CD14-positive monocyte (primary cell): ENCODE measurements at regions not wholly inside any gene's neighbourhood (a gene's known extent, or its start where the extent isn't known, plus 50 kb on each side); places are given as distances from the start of the nearest gene placed in this dataset.

Source experiments
- DNase-seq, 3 donors: peaks; one replicate each; pipeline ENCODE4 v3.0.0-alpha.2; 2011 to 2022
- H2AFZ ChIP-seq: 2 replicates; pipeline ENCODE4 v1.6.0; 2012; ENCODE audit warnings: mild to moderate bottlenecking, low read depth, low read length, inconsistent platforms; ENCODE audit not compliant: insufficient read depth, poor library complexity, severe bottlenecking
- H3K27ac ChIP-seq, 2 donors: 1 replicate in 1 of 2; 2 replicates in 1 of 2; pipeline ENCODE4 v1.5.1; 2012 to 2013; ENCODE audit warnings: low read length in 2 of 2, control low read depth in 1 of 2, inconsistent platforms in 1 of 2, low read depth in 1 of 2, mild to moderate bottlenecking in 1 of 2
- H3K27me3 ChIP-seq, 2 donors: one replicate each; pipeline versions ENCODE4 v1.6.0 to v1.6.1; 2011 to 2013; ENCODE audit warnings: low read length in 2 of 2; ENCODE audit not compliant: control insufficient read depth in 2 of 2, insufficient read depth in 2 of 2
- H3K36me3 ChIP-seq, 2 donors: replicated peaks in 1 of 2; 1 replicate in 1 of 2; 2 replicates in 1 of 2; pipeline versions ENCODE4 v1.5.1 to v1.6.1; 2012 to 2013; ENCODE audit warnings: low read length in 2 of 2, control low read depth in 1 of 2, inconsistent platforms in 1 of 2, mild to moderate bottlenecking in 1 of 2; ENCODE audit not compliant: insufficient read depth in 2 of 2, control insufficient read depth in 1 of 2
- H3K4me1 ChIP-seq, 2 donors: 1 replicate in 1 of 2; 2 replicates in 1 of 2; pipeline versions ENCODE4 v1.5.1 to v1.6.1; 2012 to 2013; ENCODE audit warnings: low read length in 2 of 2, control low read depth in 1 of 2, inconsistent platforms in 1 of 2, mild to moderate bottlenecking in 1 of 2, moderate library complexity in 1 of 2; ENCODE audit not compliant: insufficient read depth in 2 of 2, control insufficient read depth in 1 of 2
- H3K4me2 ChIP-seq: replicated peaks from 2 replicates; pipeline ENCODE3; 2012; ENCODE audit warnings: low read length, moderate library complexity, mild to moderate bottlenecking; ENCODE audit not compliant: poor library complexity, severe bottlenecking; ENCODE audit errors: extremely low read depth
- H3K4me3 ChIP-seq, 3 experiments: fragments of 200-600 bp in 1 of 3; sonication (generic) in 1 of 3; replicated peaks in 1 of 3; 1 replicate in 2 of 3; 2 replicates in 1 of 3; pipeline ENCODE4 v1.5.1; 2011 to 2013; ENCODE audit warnings: low read length in 3 of 3, mild to moderate bottlenecking in 3 of 3, control low read depth in 2 of 3, low read depth in 2 of 3, inconsistent platforms in 1 of 3, moderate library complexity in 1 of 3
- H3K79me2 ChIP-seq: 2 replicates; pipeline ENCODE4 v1.6.0; 2012; ENCODE audit warnings: mild to moderate bottlenecking, control low read depth, inconsistent platforms, low read length, moderate library complexity; ENCODE audit not compliant: insufficient read depth
- H3K9ac ChIP-seq: 2 replicates; pipeline ENCODE4 v1.6.0; 2017; ENCODE audit warnings: low read length, mild to moderate bottlenecking; ENCODE audit not compliant: insufficient read depth, poor library complexity, severe bottlenecking
- H3K9me3 ChIP-seq, 2 donors: replicated peaks in 1 of 2; 1 replicate in 1 of 2; 2 replicates in 1 of 2; pipeline versions ENCODE4 v1.5.1 to v1.6.1; 2012 to 2013; ENCODE audit warnings: low read length in 2 of 2, control low read depth in 1 of 2; ENCODE audit not compliant: control insufficient read depth in 1 of 2, insufficient read depth in 1 of 2
- H4K20me1 ChIP-seq: 2 replicates; pipeline ENCODE4 v1.6.0; 2012; ENCODE audit warnings: mild to moderate bottlenecking, low read length, control low read depth, moderate library complexity; ENCODE audit not compliant: insufficient read depth
- H3K27ac Mint-ChIP-seq, 7 donors: one replicate each; pipeline ENCODE4 v1.8.0; 2020; ENCODE audit warnings: mild to moderate bottlenecking in 7 of 7, mixed read lengths in 7 of 7, moderate library complexity in 6 of 7, inconsistent platforms in 2 of 7
- H3K27me3 Mint-ChIP-seq, 3 donors: one replicate each; pipeline ENCODE4 v1.8.0; 2021 to 2022; ENCODE audit warnings: low read depth in 3 of 3, mild to moderate bottlenecking in 3 of 3, mixed read lengths in 3 of 3, moderate library complexity in 3 of 3, inconsistent platforms in 1 of 3
- H3K36me3 Mint-ChIP-seq, 2 donors: one replicate each; pipeline ENCODE4 v1.8.0; 2020; ENCODE audit warnings: mixed read lengths in 2 of 2, inconsistent platforms in 1 of 2, mild to moderate bottlenecking in 1 of 2
- H3K4me1 Mint-ChIP-seq: one replicate; pipeline ENCODE4 v1.8.0; 2020; ENCODE audit warnings: mild to moderate bottlenecking, mixed read lengths
- H3K4me3 Mint-ChIP-seq, 2 donors: one replicate each; pipeline ENCODE4 v1.8.0; 2020; ENCODE audit warnings: mild to moderate bottlenecking in 2 of 2, mixed read lengths in 2 of 2, moderate library complexity in 1 of 2
- H3K9me3 Mint-ChIP-seq, 7 donors: one replicate each; pipeline ENCODE4 v1.8.0; 2020 to 2022; ENCODE audit warnings: mixed read lengths in 7 of 7, mild to moderate bottlenecking in 6 of 7, moderate library complexity in 6 of 7, inconsistent platforms in 2 of 7
- WGBS: methylation state at CpG from one replicate; pipeline ENCODE4 v1.1.5; 2013; ENCODE audit warnings: missing lambda C conversion rate; ENCODE audit not compliant: insufficient coverage; 5-methylcytosine and 5-hydroxymethylcytosine counted together
- intact Hi-C, 2 donors: fragments of 100-400 bp; cut with micrococcal nuclease; formaldehyde crosslinking; loops; one replicate each; pipeline versions ENCODE4 v1.15.0 to v1.15.1; 2023
- TF ChIP-seq, protein P1 (sequence below): fragments of 200-600 bp; IDR thresholded peaks from one replicate; pipeline ENCODE4 v1.8.0; 2022; ENCODE audit warnings: antibody characterized with exemption, mild to moderate bottlenecking

DNA sequence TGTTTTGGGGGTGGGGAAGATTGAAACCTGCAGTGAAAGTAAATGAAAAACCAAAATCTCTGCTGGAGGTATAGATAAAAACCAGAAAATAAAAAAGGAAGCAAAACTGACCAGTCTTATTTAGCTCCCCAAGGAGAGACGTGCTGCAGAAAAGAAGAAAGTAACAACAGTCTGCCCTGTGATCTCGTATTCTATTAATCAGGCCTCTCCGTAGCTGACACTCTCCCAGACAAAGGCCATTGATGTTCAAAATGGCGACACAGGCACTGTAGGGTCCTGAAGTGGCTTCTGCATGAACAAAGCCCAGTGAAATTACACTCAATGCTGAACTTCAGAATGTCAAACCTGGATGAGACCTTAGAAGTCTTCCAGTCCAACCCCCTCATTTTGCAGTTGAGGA, 106.6 kb downstream of the NXPE2 start:
- H3K4me1 ChIP-seq: no peaks in the 10 kb centered on the region
- no peaks in the 10 kb centered on the region for H3K9me3 ChIP-seq
- no peak overlapping the region for H3K4me3 ChIP-seq
- H3K4me2 ChIP-seq: no peak overlapping the region
- no peaks in the 10 kb centered on the region for H3K36me3 ChIP-seq
- H2AFZ ChIP-seq: no peak overlapping the region
- H3K79me2 ChIP-seq: no peaks in the 10 kb centered on the region
- intact Hi-C loops: no loop called here
- no peaks in the 10 kb centered on the region for H3K36me3 Mint-ChIP-seq
- H3K27me3 Mint-ChIP-seq: peaks cover 0 to 6% (median 2%) of the 10 kb centered on the region in 3 donors
- H3K4me3 Mint-ChIP-seq: no peak overlapping the region
- TF ChIP-seq, protein P1, sequence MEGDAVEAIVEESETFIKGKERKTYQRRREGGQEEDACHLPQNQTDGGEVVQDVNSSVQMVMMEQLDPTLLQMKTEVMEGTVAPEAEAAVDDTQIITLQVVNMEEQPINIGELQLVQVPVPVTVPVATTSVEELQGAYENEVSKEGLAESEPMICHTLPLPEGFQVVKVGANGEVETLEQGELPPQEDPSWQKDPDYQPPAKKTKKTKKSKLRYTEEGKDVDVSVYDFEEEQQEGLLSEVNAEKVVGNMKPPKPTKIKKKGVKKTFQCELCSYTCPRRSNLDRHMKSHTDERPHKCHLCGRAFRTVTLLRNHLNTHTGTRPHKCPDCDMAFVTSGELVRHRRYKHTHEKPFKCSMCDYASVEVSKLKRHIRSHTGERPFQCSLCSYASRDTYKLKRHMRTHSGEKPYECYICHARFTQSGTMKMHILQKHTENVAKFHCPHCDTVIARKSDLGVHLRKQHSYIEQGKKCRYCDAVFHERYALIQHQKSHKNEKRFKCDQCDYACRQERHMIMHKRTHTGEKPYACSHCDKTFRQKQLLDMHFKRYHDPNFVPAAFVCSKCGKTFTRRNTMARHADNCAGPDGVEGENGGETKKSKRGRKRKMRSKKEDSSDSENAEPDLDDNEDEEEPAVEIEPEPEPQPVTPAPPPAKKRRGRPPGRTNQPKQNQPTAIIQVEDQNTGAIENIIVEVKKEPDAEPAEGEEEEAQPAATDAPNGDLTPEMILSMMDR: no peak
- H3K27ac Mint-ChIP-seq: no peak overlapping the region
- no peak overlapping the region for H3K9ac ChIP-seq
- H3K27me3 ChIP-seq: no peaks in the 10 kb centered on the region
- DNase-seq: no peak
- no peaks in the 10 kb centered on the region for H3K4me1 Mint-ChIP-seq
- H3K27ac ChIP-seq: no peak overlapping the region
- H3K9me3 Mint-ChIP-seq: peaks cover 0 to 2% (median 0%) of the 10 kb centered on the region in 7 donors
- no peaks in the 10 kb centered on the region for H4K20me1 ChIP-seq
- WGBS: 77% methylated on average over 4 of the region's 4 CpGs

DNA sequence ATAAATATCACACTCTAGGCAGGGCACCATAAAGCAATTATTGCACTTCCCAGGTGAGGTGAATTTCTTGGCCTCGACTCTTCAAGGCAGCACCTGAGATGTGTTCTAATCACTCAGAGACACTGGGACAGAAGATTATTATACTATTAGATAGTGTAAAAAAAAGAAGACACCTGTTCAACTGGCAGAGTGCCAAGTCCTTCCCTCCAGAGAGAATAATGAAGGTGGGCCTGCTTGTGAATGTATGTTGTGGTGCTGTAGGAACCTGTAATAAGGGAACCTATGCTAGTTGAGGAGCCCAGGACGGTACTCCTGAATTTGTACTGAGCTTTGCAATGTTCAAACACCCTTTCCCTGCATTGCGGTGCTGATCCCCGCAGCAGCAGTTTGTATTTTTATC, 107.5 kb downstream of the NXPE2 start:
- H3K9me3 Mint-ChIP-seq: peaks cover 0 to 3% (median 0%) of the 10 kb centered on the region in 7 donors
- H3K4me3 Mint-ChIP-seq: no peak overlapping the region

More for the DNA sequence above, 107.5 kb downstream of the NXPE2 start:
- Histone ChIP-seq H3K9me3 (no peaks in the 10 kb centered on the region), H3K27me3 (no peaks in the 10 kb centered on the region), H3K4me2 (no peak overlapping the region), H3K79me2 (no peaks in the 10 kb centered on the region), H3K9ac (no peak overlapping the region), H2AFZ (no peak overlapping the region), H3K4me3 (no peak overlapping the region), H3K27ac (no peak overlapping the region), H3K36me3 (no peaks in the 10 kb centered on the region), H4K20me1 (no peaks in the 10 kb centered on the region), H3K4me1 (no peaks in the 10 kb centered on the region)
- 100% methylated on average over 1 of the region's 4 CpGs for WGBS
- Mint-ChIP-seq H3K27ac (no peak overlapping the region), H3K36me3 (no peaks in the 10 kb centered on the region), H3K27me3 (peaks cover 0 to 4% (median 1%) of the 10 kb centered on the region in 3 donors), H3K4me1 (no peaks in the 10 kb centered on the region)
- no peak for DNase-seq
- intact Hi-C loops: no loop called here
- TF ChIP-seq, protein P1: no peak
